HUES64 (cell line): ENCODE measurements at regions not wholly inside any gene's neighbourhood (a gene's known extent, or its start where the extent isn't known, plus 50 kb on each side); places are given as distances from the start of the nearest gene placed in this dataset.
A peak's percentile ranks its signal among the peaks of the same experiment; 100 is the strongest.

Experiments
- H3K27ac ChIP-seq: 2 replicates; pipeline ENCODE4 v1.7.0; 2013; ENCODE audit warnings: low read depth, low read length, inconsistent platforms
- H3K27me3 ChIP-seq: 2 replicates; pipeline ENCODE4 v1.6.1; 2013; ENCODE audit warnings: mild to moderate bottlenecking, low read length; ENCODE audit not compliant: insufficient read depth
- H3K36me3 ChIP-seq: 2 replicates; pipeline ENCODE4 v1.6.1; 2013; ENCODE audit warnings: mild to moderate bottlenecking, low read length; ENCODE audit not compliant: insufficient read depth
- H3K4me1 ChIP-seq: 2 replicates; pipeline ENCODE4 v1.6.1; 2013; ENCODE audit warnings: mild to moderate bottlenecking, low read length, moderate library complexity; ENCODE audit not compliant: insufficient read depth
- H3K4me3 ChIP-seq: 2 replicates; pipeline ENCODE4 v1.5.1; 2013; ENCODE audit warnings: mild to moderate bottlenecking, low read length, moderate library complexity
- H3K9ac ChIP-seq: 2 replicates; pipeline ENCODE4 v1.6.1; 2013; ENCODE audit warnings: mild to moderate bottlenecking, low read depth, low read length
- H3K9me3 ChIP-seq: 2 replicates; pipeline ENCODE4 v1.6.1; 2013; ENCODE audit warnings: low read depth, low read length; ENCODE audit not compliant: insufficient read depth
- WGBS: fragments of 150-250, 120-280 bp; methylation state at CpG from one replicate; pipeline ENCODE4 v1.1.7; 2013; ENCODE audit warnings: missing lambda C conversion rate; 5-methylcytosine and 5-hydroxymethylcytosine counted together

DNA sequence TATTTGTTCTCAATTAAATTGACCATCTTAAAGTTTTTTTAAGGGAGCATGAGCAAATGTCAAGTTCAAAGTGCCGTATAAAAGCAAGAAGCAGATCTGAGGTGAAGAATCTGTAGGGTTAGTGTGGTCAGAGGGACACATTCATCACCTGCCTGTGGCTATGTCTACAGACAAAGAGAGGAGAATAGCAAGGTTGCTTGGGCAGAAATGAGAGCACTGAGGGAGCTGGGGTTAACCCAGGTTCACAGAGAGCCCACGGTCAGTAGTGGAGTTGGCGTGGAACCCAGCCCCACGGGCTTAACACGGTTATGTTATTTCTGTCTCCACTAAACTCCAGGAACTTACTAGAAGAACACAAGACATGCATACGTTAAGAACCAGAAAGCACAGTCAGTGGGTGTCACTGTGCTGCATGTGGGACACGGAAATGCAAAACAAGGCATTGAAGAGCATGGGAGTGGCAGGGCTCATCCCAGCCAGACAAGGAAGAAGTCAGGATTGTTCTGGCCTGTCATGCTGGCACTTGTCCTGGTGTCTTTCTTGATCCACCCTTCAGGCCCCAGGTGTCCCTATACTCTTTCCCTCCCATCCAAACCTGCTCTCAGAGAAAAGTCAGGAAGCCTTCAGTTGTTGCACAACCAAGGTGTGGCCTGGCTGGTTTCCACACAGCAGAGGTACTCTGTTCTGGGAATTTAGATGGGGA is 95.5 kb upstream of the IVNS1ABP start:
- no peaks in the 10 kb centered on the region for H3K27me3 ChIP-seq
- no peak overlapping the region for H3K27ac ChIP-seq
- H3K4me1 ChIP-seq = no peaks in the 10 kb centered on the region
- no peak overlapping the region for H3K4me3 ChIP-seq
- H3K9ac ChIP-seq = no peak overlapping the region
- WGBS = 86% methylated on average over 7 of the region's 7 CpGs
- no peaks in the 10 kb centered on the region for H3K36me3 ChIP-seq
- H3K9me3 ChIP-seq = no peaks in the 10 kb centered on the region

DNA sequence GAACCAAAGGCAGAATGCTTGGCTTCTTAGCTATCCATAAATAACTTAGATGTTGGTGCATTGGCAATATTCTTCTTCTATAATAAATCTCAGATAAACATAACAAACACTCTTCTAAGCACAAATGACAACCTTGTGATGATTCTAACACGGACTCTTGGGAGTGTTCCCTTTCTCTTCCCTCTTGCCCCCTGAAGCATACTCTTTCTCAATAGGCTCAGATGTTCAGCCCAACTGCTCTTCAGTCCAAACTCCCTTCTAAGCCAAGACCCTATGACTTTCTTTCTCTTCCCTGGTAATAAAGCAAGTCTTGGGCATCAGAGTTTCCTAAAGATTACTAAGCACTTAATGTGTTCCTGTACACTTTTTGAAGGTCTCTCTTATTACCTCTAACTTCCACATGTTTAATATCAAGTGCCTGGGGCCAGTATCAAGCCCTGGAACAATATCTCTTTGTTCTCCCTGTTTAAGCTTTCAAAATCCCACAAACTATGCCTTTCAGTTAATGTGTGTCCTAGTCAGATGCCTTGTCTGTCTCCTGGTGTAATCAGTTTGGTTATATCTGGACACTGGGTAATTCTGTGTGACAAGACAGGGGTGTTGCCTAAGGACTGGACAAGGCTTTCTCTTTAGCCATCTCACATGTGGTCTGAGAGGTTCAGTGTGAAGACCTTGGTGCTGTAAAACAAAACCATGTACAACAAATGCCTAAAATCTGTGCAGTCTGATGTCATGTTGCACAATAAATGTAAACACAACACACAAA is 92.9 kb upstream of the IVNS1ABP start:
- Histone ChIP-seq H3K9me3 (no peaks in the 10 kb centered on the region), H3K27ac (no peak overlapping the region), H3K9ac (no peak overlapping the region)

GRCh38 chr1:185409345-185409744 is 92.3 kb upstream of the IVNS1ABP start:
- Histone ChIP-seq H3K9ac (no peak overlapping the region), H3K27ac (no peak overlapping the region), H3K9me3 (no peaks in the 10 kb centered on the region), H3K4me3 (no peak overlapping the region), H3K36me3 (no peaks in the 10 kb centered on the region), H3K27me3 (no peaks in the 10 kb centered on the region), H3K4me1 (no peaks in the 10 kb centered on the region; the same call in 1 of the 2 replicates)
- WGBS = 100% methylated on average over 4 of the region's 4 CpGs

More for the DNA sequence above, 92.9 kb upstream of the IVNS1ABP start:
- no peaks in the 10 kb centered on the region for H3K4me1 ChIP-seq
- WGBS = 87% methylated on average over 1 of the region's 1 CpG
- H3K36me3 ChIP-seq = no peaks in the 10 kb centered on the region
- H3K27me3 ChIP-seq = no peaks in the 10 kb centered on the region
- no peak overlapping the region for H3K4me3 ChIP-seq

GRCh38 chr1:185408700-185409270 is 91.7 kb upstream of the IVNS1ABP start:
- WGBS = 95% methylated on average over 3 of the region's 5 CpGs
- Histone ChIP-seq H3K27ac (no peak overlapping the region), H3K4me1 (no peaks in the 10 kb centered on the region; the same call in 1 of the 2 replicates), H3K36me3 (no peaks in the 10 kb centered on the region), H3K9me3 (no peaks in the 10 kb centered on the region), H3K9ac (no peak overlapping the region), H3K27me3 (no peaks in the 10 kb centered on the region), H3K4me3 (no peak overlapping the region)

- Histone ChIP-seq H3K4me1 (peaks cover 2% of the 10 kb centered on the region), H3K4me3 (no peak overlapping the region), H3K9ac (no peak overlapping the region), H3K9me3 (no peaks in the 10 kb centered on the region), H3K27me3 (no peaks in the 10 kb centered on the region), H3K36me3 (no peaks in the 10 kb centered on the region), H3K27ac (no peak overlapping the region)
- 80% methylated on average over 1 of the region's 1 CpG for WGBS
Observed at GRCh38 chr1:185406691-185407009, 89.6 kb upstream of the IVNS1ABP start.

DNA sequence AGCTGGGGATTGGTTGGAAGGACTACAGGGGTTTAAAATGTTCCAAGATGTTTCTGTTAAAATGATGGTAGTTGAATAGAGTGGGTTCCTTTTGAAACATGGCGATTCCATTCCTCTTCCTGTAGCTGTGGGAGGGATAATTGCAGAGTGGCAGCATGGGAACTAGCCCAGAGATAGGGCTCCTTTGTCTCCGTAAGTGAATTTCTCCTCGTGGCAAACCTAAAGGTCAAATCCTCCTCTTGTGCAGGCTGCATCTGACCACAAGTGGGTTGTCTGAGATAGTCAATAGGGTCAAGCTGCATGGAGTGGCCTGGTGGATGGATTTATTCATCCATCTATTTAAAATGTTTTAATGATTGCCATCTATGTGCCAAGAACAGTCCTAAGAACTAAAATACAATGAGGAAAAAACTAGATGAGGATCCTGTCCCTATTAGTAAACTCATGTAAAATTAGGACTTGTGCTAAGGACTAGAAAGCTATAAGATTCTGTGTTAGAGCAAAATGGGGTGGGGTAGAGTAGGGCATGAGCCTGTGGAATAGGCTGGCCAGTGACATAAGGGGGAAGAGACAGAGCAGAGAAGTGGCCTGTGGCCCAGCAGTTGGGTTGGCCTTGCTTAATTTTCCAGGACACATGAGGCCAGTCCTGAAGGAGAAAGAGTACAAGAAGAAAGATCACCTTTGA is 89.1 kb upstream of the IVNS1ABP start:
- Histone ChIP-seq H3K36me3 (no peaks in the 10 kb centered on the region), H3K27me3 (no peaks in the 10 kb centered on the region), H3K9ac (no peak overlapping the region), H3K4me1 (peaks cover 7% of the 10 kb centered on the region), H3K27ac (no peak overlapping the region), H3K9me3 (no peaks in the 10 kb centered on the region), H3K4me3 (no peak overlapping the region)
- WGBS = 87% methylated on average over 3 of the region's 3 CpGs

- no peaks in the 10 kb centered on the region for H3K9me3 ChIP-seq
- no peak overlapping the region for H3K4me3 ChIP-seq
- H3K4me1 ChIP-seq = peaks cover 12% of the 10 kb centered on the region
- 94% methylated on average over 6 of the region's 6 CpGs for WGBS
- H3K9ac ChIP-seq = no peak overlapping the region
- no peaks in the 10 kb centered on the region for H3K27me3 ChIP-seq
- no peaks in the 10 kb centered on the region for H3K36me3 ChIP-seq
- H3K27ac ChIP-seq = no peak overlapping the region
Observed at GRCh38 chr1:185404907-185405568, 88.0 kb upstream of the IVNS1ABP start.

DNA sequence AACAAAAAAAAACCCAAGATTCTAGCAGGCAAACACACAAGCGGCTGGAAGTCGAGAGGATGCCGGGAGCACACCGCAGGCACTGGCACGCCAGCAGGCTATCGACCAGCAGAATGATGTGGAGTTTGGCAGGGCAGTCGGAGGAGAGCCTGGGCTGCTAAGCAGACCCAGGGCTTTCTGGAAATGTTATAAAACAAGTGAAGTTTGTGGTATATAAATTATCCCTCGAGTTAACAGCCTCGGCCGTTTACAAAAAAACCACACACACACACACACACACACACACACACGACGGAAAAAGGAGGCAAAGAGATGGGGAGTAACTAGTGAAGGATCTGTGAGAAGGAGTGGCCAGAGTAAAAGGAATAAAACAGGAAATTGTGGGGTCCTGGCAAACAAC is 87.2 kb upstream of the IVNS1ABP start:
- H3K9me3 ChIP-seq = no peaks in the 10 kb centered on the region
- H3K4me3 ChIP-seq = no peak overlapping the region
- peaks cover 12% of the 10 kb centered on the region for H3K4me1 ChIP-seq
- WGBS = 79% methylated on average over 7 of the region's 12 CpGs
- H3K9ac ChIP-seq = no peak overlapping the region
- H3K36me3 ChIP-seq = no peaks in the 10 kb centered on the region
- H3K27me3 ChIP-seq = no peaks in the 10 kb centered on the region
- no peak overlapping the region for H3K27ac ChIP-seq

GRCh38 chr1:185402930-185403329 is 85.9 kb upstream of the IVNS1ABP start:
- Histone ChIP-seq H3K4me3 (no peak overlapping the region), H3K36me3 (no peaks in the 10 kb centered on the region), H3K9me3 (no peaks in the 10 kb centered on the region), H3K27me3 (no peaks in the 10 kb centered on the region), H3K27ac (no peak overlapping the region), H3K9ac (no peak overlapping the region), H3K4me1 (peaks cover 12% of the 10 kb centered on the region)
- WGBS = 89% methylated on average over 3 of the region's 3 CpGs

DNA sequence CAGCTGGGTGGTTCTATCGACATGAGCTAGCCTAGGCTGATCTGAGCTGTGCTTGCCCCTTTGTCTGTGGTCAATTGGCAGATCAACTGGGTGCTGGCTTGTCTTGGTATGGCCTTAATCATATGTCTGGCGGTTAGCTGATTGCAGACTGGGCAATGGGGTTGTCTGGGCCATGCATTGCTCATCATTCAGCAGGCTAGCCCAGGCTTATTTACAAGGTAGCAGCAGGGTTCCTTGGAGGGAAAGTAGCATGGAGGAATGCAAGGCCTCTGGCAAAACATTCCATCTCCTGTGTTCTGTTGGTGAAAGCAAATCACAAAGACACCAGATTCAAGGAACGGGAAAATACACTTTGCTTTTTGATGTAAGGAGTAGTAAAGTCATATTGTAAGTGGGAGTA is 84.0 kb upstream of the IVNS1ABP start:
- 56% methylated on average over 3 of the region's 3 CpGs for WGBS

More for the DNA sequence above, 84.0 kb upstream of the IVNS1ABP start:
- H3K27ac ChIP-seq = peak overlapping the region; percentile 75; the same call in 1 of the 2 replicates
- H3K4me3 ChIP-seq = no peak overlapping the region
- H3K9me3 ChIP-seq = no peaks in the 10 kb centered on the region
- H3K4me1 ChIP-seq = peaks cover 12% of the 10 kb centered on the region
- no peaks in the 10 kb centered on the region for H3K36me3 ChIP-seq
- no peaks in the 10 kb centered on the region for H3K27me3 ChIP-seq
- no peak overlapping the region for H3K9ac ChIP-seq
